Stimulated activated CD8-positive, alpha-beta memory T cell treated with anti-CD3 and anti-CD28 coated beads, Interleukin-12 subunit alpha, Interleukin-12 subunit beta, amount 100 ng/mL, for 24 hours (primary cell): ENCODE measurements at regions not wholly inside any gene's neighbourhood (a gene's known extent, or its start where the extent isn't known, plus 50 kb on each side); places are given as distances from the start of the nearest gene placed in this dataset.

ENCODE experiments used
- DNase-seq: peaks from one replicate; pipeline ENCODE4 v3.0.0-alpha.2; 2020; ENCODE audit errors: extremely low read depth

DNA sequence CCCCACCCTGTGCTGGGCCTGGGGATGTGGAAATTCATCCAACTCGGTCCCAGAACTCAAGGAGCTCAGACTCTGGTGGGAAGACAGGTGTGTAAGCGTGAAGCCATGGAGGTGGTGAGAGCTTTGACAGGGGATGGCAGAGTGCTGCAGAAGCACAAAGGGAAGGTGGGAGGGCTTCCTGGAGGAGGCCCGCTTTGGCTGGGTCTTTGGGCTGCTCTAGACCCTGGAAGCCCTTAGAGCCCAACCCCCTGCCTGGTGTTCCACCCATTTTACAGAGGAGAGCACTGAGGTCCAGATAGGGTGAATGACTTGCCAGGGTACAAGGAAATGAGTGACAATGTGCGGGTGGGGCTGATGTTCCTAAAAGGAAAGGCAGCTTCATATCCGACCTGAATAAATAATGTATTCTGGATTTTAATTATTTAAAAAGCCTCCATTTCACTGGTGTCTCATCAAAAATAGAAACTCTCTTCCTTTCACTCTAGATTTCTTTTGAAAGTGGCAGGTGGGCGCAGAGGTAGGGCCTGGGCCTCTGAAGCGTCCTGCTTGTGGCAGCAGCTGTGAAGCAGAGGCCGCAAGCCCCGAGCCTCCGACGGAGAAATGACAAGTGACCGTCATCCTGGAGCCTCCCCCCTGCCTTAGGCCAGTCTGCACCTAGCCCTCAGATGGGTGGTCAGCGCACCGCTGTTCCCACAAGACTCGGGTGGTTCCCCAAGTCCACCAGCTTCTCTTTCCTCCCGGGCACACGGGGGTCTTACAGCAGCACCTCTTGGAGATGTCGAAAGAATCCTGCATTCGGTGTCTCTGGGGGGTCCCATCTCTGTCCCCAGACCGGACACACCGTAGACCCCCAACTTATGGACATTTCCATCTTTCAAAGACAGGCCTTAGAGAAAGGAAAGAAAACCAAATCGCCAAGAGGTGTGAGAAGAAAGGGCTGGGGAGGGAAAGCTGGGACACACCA lies 71.0 kb upstream of the TAF1B start:
- no peak for DNase-seq

DNA sequence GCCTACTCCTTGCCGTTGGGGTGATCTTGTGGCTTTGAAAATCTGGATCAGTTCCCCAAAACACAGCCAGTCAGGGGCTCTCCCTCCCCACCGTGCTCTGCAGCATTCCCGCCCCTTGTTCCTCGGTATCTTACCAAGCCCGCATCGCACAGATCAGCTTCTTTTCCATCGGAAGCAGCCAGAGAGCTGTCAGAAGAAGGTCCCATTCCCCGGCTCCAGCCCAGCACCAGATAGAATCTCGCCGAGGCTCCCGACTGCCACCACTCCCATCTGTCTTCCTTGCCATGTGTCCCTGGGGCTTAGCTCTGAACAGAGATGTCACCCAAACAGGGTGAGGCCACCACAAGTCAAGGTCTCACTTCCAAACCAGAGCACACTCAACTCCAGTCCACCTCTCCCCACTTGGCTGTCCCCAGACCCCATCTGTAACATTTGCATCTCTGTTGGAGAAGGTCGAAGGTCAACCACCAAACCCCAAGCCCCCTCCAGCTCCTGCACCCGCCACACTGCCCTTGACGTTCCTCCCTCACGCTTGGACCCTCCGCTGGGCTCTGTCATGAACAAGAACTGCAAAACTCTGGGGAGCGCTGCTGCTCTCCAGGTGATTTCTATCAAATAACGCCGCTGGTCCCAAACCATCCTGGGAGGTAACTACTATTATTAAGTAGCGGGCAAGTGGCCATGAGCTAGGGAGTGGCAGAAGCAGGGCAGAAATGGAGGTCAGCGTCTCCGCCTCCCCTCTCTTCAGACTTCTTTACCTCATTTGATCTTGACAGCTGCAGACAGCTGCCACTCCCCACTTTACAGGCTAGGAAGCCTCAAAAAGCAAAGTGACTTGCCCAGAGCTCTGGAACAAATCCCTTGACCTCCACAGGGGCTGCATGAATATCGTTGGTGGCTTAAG lies 70.0 kb upstream of the TAF1B start:
- no peak for DNase-seq

DNA sequence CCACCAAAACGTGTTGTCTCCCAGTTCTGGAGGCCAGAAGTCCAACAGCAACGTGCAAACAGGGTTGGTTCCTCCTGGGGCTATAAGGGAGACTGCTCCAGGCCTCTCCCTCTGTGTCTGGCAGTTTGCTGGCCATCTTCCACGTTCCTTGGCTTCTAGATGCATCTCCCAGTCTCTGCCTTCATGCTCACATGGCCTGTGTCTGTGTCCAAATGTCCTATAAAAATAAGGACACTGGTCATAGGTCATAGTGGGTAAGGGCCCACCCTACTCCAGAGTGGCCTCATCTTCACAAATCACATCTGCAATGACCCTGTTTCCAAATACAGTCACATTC lies 69.4 kb upstream of the TAF1B start:
- no peak for DNase-seq

DNA sequence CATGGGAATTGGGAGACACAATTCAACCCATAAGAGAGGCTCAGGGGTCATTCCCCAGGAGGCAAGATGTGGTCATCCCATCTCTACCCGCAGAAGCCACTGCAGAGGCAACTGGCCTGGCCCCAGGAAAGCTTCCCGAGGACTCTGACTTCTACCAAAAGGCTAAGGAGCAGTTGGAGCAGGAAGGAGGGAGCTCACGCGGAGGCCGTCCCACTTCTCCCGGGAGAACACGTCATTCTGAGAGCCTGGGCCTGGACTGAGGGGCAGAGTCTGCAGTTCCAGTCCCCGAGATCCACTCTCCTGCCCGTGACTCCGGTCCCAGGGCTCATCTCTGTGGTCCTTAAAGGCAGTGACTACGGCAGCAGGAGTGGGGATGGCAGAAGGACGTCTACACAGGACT lies 69.0 kb upstream of the TAF1B start:
- DNase-seq = no peak

DNA sequence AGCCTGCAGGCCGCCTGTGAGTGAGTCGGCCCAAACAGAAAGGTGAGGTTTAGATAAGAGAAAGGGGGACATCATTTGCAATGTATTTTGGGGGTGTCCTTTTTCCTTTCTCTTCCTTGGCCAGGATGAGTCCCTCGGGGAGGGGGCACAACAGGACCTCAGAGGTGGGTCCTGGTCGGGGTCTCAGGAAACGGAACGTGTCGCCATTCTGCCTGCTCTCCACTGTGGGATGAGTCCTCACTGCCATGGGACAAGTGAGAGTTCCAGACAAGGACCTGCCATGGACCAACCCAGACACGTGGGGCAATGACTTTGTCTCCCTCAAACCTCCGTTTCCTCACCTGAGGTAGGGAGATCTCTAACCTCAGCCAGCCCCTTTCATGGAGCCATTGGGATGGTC lies 67.9 kb upstream of the TAF1B start:
- DNase-seq = no peak

DNA sequence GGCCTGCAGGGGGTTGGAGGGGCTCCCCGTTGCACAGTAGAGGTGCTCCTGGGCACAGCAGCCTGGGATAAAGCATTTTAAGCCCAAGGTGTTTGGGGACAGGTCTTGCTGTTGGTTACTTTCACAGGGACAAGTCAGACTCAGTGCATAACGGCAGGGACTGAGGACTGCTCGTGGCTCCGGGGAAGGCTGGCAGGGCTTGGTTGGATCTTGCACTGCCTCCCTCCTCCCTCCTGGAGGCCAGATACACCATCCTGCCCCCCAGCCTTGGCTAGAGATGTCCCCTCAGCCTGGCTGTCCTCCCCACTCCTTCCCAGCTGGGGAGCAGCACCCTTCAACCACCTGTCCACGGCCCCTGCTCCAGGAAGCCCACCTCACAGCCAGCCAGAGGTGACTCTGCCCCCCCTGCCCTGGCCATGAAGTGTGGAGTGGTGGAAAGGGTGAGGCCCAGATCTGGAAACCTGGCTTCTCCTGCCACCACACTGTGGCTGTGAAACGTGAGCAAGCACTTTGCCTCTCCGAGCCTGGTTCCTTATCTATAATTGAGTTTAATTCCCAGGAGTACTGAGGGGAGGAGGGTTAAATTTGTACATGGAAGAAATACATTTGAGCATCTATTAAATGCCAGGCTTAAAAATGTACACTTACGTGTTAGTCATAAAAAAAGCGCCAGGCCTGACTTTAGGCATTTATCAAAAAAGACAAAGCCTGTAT lies 67.1 kb upstream of the TAF1B start:
- DNase-seq = no peak

DNA sequence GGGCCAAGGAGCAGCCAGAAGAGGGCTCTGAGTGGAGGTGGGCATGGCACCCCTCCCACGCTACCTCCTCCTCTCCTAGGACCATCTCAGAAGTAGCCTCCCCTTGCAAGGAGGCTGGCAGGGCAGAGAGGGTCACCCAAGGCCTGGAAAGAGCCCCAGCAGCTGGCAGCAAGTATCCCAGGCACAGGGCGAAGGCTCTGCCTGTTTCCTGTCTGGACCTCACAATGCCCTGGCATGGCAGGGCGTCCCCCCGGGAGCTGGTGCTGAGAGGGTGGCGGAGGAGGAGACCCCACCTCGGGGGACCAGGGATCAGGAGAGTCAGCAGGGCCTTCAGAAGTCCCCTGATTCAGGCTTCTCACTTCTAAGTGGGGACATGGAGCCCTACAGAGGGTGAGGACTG lies 66.2 kb upstream of the TAF1B start:
- no peak for DNase-seq

DNA sequence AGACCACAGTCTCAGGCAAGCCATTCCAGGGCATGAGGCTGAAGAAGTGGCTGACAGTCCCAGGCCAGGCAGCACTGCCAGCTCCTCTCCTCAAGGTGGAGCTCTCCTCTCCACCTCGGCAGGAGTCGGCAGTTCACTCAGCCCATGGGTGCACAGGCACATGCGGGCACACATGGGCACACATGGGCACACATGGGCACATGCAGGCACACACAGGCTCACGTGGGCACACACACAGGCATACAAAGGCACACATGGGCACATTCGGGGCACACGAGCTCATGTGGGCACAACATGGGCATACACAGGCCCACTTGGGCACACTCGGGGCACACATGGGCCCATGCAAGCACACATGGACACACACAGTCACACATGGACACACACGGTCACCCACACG lies 65.3 kb upstream of the TAF1B start:
- no peak for DNase-seq

DNA sequence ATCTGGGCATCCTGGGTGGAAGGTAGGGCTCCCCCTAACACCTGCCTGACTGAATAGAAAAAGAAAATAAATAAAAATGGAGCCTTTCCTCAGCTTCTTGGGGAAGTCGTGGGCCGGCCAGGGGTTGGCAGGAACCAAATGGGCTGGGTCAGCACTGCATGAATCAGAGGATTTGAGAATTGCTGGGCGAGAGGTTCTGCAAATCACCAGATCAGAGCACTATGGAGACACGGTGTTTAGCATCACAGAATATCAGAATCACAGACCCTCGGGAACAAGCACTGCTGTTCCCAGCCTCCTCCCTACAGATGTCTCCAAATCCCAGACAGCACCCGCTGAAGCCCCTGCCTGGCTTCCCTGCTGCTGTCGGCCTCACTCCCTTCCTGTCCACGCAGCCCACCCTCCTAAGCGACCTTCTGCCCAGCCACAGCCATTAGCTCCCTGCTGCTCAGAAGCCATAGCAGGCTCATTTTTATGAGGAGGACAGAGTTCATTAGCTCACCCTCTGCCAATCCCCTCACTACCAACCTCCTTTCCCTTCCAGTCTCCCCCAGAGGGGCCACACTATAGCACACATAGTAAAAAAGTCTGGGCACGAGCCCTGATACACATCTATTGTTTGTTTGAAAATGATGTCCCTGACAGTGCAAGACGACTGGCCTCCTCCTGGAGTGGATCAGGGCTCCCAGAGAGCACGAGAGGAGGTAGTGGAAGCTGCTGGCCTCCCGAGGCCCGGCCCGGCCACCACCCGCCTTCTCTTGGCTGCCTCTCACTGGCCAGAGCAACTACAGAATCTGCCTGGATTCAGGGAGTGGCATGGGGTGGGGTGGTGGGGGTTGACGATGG lies 64.6 kb upstream of the TAF1B start:
- no peak for DNase-seq

DNA sequence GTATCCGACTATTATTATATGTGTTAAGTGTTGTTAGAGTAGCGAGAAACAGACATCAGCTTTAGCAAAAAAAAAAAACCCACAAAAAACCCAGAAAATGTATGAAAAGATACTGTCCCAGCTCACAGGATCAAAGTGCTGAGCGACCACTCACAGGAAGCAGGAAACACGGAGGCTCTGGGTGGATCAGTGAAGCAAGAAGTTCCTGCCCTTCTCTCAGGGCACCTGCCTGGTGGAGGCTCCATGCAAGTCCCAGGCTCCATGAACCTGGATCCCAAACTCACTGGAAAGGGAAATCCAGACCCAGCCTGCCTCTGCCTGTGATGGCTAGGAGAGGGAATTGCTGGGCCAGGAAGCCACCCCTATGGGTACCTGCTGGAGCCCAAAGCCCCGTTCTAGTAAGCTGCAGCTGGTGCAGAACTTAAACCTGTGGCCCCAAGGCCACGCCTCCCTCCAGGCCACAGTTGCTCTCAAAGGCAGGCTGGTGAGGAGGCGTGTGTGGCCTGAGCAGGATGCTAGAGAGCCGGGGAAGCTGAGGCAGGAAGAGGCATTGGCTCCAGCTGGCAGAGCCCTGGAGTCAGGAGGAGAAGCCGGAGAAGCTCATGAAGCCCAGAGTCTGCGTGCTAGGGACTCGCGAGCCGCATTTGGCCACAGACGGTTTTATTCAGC lies 63.5 kb upstream of the TAF1B start:
- no peak for DNase-seq

DNA sequence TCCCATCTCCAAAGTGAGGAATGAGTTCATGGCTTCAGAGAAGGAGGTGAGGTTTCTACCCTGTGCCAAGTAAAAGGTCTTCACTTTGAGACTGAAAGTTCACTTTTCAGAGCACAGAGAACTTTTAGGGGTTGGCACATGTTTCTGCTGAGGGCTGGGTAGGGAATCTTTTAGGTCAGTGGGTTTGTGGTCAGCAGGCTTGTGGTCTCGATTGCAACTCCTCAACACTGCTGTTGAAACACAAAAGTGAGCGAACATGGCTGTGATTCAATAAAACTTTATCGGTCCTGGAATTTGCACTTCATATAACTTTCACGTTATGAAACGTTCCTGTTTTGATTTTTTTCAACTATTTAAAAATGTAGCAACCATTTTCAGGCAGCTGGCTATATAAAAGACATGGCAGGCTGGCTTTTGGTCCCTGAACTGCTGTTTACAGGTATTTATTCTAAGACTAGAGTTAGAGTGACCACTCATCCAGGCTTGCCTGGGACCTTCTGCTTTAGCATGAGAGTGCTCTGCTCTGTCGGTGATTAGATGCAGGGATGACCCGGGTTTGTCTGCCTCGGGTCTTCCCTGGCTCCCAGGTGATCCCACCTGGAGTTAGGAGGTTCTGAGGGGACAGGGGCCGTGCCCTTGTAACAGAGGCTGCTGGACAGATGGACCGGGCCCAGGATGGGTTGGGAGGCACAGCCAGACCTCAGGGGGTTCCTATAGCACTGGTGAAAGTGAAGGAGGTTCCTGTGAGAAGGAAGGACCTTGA lies 62.7 kb upstream of the TAF1B start:
- DNase-seq = no peak

DNA sequence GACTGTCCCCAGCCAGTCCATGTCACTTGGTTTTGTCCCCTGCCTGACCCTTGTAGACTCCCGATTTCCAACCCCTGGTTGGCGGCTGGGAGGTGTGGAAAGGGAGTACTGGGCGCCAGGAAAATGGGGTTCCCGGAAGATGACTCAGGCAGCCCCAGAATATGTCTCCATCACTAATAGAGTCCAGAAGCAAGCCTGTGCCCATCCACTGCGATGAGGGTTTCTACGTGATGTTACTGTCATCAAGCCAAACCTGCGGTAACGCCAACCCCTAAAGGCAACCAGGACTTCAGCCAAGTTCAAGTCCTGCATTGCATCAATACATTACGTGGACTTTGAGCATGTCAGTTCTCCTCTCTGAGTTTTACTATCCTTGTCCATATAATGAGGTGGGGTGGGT lies 62.0 kb upstream of the TAF1B start:
- DNase-seq = no peak

DNA sequence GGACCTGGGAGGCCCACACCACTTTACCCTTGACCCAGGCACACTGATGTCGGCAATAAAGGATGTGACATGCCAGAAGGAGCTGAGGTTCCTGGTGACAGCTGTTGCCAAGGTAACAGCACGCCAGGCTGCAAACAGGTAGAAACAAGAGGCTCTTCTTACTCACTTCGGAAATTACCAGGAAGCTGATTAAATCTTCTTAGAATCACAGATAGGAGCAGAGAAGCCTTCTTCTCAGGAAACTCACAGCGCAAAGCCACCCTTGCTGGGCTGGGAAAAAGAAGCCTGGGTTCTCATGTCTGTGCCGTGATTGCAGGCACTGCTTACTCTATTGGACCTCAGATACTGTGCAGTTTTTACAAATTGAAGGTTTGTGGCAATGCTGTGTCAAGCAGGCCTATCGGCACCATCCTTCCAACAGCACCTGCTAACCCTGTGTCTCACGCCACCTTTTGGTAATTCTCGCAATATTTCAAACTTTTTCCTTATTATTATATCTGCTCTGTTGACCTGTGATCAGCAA lies 61.0 kb upstream of the TAF1B start:
- DNase-seq = peak; percentile 41

DNA sequence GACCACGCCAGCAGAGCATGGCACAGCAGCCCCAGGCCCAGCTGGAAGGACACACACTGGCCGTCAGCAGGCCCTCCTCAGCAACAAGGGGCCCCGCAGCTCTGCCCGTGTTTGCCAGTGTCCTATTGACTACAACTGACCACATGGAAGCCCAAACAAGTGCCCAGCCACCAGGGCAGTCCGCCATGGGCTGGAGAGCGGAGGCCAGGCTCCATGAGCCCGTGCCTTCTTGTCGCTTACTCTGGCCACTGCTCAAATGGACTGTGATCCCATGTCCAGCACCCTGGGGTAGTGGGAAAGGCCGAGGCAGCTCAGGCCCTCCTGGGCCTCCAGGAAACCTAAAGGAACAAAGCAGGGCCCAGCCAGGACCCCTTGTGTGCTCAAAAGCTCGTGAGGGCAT lies 53.9 kb upstream of the TAF1B start:
- DNase-seq = no peak

DNA sequence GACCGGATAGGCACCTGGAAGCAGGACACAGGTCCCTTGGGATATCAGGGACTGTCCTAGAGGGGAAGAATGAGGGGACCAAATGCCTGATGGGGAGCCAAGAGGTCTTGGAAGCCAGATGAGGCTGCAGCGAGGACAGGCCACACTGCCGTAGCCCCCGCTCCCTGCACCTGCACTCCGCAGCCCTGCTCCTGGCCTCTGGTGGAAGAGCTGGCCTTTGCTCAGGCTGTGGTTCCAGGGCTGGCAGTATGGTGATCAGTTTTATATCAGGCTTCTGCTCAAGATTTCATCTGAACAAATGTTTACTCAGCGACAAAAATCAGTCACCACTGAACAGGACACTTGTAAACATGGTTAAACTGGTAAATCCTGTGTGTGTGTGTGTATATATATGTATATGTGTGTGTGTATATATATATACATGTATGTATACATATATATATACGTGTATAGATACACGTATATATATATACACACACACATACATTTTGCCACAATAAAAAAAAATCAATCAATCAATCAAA lies 52.5 kb upstream of the TAF1B start:
- no peak for DNase-seq

DNA sequence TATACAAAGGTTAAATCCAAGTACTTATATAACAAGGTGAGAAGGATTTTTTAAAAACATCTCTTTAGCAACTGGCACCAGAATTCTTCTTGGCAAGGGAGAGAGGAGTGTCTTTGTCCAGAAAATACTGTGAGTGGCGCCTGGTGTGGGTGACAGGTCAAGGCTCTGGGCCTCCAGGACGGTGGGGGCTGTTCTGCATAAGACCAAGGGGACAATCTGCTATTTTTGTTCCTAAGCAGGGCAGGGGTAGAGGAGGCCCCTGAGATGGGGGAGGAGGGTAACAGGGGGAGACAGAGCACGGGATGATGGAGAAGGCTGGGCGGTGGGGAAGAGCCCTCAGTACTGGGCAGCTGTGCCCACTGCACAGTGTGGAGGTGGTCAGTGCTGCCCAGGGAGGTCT lies 51.6 kb upstream of the TAF1B start:
- no peak for DNase-seq

DNA sequence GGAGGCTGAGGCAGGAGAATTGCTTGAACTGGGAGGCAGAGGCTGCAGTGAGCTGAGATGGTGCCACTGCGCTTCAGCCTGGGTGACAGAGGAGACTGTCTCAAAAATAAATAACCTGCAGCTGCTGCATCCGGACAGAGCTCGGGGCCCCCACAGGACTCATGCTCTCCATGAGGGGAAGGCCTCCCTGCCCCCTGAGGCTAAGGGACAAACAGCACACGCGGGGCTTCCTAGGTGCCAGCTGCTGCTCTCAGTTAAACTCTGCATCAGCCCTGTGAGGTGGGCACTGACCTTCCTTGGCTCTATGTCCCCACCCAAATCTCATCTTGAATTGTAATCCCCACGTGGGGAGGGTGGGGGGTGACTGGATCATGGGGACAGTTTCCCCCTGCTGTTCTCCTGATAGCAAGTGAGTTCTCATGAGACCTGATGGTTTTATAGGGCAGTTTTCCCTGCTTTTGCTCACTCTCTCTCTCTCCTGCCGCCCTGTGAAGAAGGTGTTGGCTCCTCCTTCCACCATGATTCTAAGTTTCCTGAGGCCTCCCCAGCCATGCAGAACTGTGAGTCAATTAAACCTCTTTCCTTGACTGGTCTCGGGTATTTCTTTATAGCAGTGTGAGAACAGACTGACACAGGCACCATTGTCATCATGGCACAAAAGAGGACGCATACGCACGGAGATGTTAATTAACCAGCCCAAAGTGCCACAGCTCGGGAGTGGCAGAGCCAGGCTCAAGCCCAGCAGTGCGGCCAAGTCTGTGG lies 49.9 kb upstream of the TAF1B start:
- no peak for DNase-seq
